GM12872 (cell line): ENCODE measurements at regions not wholly inside any gene's neighbourhood (a gene's known extent, or its start where the extent isn't known, plus 50 kb on each side); places are given as distances from the start of the nearest gene placed in this dataset.

Experiments
- TF ChIP-seq, protein P1 (sequence below): IDR thresholded peaks from 3 replicates; pipeline ENCODE4 v1.5.1; 2011; ENCODE audit warnings: low read depth, mild to moderate bottlenecking, low read length, moderate library complexity; ENCODE audit not compliant: insufficient read depth

DNA sequence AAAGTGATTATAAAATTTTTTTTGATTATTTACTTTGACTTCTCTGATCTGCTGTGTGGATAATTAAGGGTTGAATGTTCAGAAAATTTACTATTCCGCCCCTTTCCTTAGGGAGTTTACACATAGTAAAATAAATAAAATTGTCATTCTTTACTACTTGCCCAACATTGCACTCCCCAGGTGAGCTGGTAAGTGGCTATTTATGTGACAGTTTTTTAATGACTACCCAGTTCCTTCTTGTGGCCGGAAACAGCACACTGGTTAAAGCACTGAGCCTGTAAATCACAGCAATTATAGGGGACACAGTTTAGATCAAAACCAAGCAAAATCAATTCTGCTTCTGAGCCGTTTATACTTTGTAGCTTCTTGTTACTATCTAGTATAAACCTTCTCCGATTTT is 158.1 kb downstream of the FHIP1A start:
- TF ChIP-seq, protein P1, sequence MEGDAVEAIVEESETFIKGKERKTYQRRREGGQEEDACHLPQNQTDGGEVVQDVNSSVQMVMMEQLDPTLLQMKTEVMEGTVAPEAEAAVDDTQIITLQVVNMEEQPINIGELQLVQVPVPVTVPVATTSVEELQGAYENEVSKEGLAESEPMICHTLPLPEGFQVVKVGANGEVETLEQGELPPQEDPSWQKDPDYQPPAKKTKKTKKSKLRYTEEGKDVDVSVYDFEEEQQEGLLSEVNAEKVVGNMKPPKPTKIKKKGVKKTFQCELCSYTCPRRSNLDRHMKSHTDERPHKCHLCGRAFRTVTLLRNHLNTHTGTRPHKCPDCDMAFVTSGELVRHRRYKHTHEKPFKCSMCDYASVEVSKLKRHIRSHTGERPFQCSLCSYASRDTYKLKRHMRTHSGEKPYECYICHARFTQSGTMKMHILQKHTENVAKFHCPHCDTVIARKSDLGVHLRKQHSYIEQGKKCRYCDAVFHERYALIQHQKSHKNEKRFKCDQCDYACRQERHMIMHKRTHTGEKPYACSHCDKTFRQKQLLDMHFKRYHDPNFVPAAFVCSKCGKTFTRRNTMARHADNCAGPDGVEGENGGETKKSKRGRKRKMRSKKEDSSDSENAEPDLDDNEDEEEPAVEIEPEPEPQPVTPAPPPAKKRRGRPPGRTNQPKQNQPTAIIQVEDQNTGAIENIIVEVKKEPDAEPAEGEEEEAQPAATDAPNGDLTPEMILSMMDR: no peak

DNA sequence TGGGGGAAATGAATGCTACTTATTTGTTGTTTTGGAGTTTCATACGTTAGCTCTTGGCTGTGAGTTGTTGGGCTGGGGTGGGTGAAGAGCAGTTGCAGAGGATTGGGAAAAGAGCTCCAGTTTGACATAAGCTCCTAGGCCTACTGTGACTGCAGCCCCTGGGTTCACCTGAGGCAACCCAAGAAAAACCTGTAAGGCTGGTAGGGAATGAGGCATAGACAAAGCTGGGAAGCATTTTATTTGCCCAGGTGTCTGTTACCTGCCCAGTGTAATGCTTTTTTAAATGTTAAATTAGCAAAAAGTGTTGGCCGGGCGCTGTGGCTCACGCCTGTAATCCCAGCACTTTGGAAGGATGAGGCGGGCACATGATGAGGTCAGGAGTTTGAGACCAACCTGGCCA is 160.0 kb downstream of the FHIP1A start:
- TF ChIP-seq, protein P1: no peak

DNA sequence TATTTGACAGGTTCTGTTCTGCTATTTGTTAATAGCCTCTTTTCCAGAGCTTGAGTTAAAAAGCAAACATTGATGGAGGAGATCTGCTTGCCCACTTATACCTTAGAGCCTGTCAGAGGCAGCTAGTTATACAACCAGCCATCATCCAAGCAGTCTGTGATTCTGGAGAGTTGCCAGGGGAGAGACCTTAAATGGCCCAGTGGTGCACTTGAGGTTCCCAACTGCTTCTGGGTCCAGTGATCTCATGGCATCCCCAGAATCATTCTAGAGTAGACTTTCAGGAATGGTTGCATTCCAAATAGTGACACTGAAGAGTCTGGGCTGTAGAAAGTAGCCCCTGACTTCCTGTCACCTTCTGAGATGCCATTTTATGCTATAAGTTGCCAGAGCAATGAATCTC is 160.7 kb downstream of the FHIP1A start:
- TF ChIP-seq, protein P1: no peak

DNA sequence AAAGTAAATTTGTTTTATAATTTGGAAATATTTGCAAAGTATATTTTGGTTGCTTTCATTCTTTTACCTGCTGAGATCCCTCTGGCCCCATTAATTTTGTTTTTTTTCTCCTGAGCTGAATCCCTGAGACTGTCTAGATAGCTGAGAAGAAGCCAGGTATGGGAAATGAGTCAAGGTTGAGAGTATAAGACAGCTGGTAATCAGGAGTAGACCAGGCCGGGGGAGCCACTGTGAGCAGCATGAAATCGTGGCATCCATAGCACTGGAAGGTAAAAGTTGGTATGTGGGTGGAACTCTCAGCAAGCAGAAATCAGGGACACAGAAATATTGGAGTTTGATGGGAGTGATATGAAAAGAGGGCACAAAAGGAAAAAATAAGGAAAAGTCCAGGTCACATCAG is 164.5 kb downstream of the FHIP1A start:
- TF ChIP-seq, protein P1: no peak

DNA sequence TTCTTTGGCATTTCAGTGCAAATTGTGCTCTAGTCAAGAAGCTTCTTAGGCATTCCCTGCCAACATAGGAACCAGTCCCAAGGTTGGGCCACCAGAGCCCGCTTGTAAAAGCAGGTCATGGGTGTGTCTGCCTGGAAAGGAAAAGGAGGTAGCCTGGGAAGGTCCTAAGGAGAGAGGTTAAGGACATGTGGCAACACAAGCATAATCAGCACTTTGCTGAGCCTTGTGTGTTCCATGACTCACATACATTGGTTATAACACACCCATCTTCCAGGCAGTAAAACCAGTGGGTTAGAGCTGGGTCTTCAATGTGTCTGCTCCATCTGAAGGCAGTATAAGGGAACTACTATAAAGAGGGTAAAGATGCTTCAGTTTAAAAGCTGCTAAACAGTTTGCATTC is 165.0 kb downstream of the FHIP1A start:
- TF ChIP-seq, protein P1: no peak

DNA sequence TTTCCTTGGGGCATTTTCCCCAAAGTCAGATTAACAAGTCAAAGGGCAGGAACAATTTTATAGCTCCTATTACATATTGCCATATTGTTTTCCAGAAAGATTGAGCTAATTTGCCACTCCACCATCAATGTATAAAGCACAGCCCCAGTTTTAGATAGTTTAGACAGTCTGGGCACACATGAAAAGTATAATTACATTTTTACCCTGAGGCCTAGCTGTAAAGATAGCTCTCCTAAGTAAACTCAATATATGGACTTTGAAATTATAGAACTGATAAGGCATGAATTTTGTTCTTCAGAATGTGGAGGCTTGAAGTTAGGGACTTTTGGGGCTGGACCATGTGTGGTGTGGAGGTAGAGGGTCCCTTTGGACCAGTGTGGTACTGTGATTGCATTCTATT is 166.0 kb downstream of the FHIP1A start:
- TF ChIP-seq, protein P1: no peak

DNA sequence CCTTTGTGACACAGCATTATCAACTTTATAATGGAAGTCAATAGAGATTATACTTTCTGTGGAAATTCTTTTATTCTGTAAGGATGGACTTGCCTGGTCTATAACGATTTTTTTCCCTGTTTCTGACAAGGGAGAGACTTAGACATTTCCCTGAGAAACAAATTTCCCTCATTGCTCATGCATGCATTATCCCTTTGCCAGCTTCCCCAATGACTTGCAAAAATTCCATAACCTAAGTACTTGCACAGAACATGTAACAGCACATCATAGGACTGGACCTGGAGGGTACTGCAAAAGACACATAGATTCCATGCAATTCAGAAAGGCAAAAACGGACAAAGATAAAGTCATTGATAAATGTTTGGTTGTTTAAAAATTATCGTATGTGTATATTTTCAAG is 166.7 kb downstream of the FHIP1A start:
- TF ChIP-seq, protein P1: no peak

- TF ChIP-seq, protein P1: no peak
These were observed 167.7 kb downstream of the FHIP1A start for GRCh38 chr4:151576627-151577026.
